Type B pancreatic cell (in vitro differentiated cells): ENCODE measurements at regions not wholly inside any gene's neighbourhood (a gene's known extent, or its start where the extent isn't known, plus 50 kb on each side); places are given as distances from the start of the nearest gene placed in this dataset.

ENCODE experiments used
- DNase-seq: peaks from one replicate; pipeline ENCODE4 v3.0.0; 2021; ENCODE audit warnings: mixed read lengths; ENCODE audit not compliant: unreplicated experiment; ENCODE audit errors: extremely low spot score
- H3K27ac Mint-ChIP-seq: 2 replicates; pipeline ENCODE4 v1.8.0; 2021; ENCODE audit warnings: mild to moderate bottlenecking, mixed read lengths
- H3K27me3 Mint-ChIP-seq: 2 replicates; pipeline ENCODE4 v1.8.0; 2021; ENCODE audit warnings: mixed read lengths
- H3K36me3 Mint-ChIP-seq: 2 replicates; pipeline ENCODE4 v1.8.0; 2021; ENCODE audit warnings: mixed read lengths
- H3K4me1 Mint-ChIP-seq: one replicate; pipeline ENCODE4 v1.8.0; 2021; ENCODE audit warnings: mixed read lengths; ENCODE audit not compliant: unreplicated experiment
- H3K4me3 Mint-ChIP-seq: 2 replicates; pipeline ENCODE4 v1.8.0; 2021; ENCODE audit warnings: mild to moderate bottlenecking, mixed read lengths
- H3K9me3 Mint-ChIP-seq: 2 replicates; pipeline ENCODE4 v1.8.0; 2021; ENCODE audit warnings: mixed read lengths
- TF ChIP-seq, protein P1 (sequence below): fragments of 200-600 bp; sonication (generic); conservative IDR thresholded peaks from 2 replicates; pipeline ENCODE4 v1.5.0; 2021; ENCODE audit warnings: antibody characterized with exemption, mild to moderate bottlenecking

DNA sequence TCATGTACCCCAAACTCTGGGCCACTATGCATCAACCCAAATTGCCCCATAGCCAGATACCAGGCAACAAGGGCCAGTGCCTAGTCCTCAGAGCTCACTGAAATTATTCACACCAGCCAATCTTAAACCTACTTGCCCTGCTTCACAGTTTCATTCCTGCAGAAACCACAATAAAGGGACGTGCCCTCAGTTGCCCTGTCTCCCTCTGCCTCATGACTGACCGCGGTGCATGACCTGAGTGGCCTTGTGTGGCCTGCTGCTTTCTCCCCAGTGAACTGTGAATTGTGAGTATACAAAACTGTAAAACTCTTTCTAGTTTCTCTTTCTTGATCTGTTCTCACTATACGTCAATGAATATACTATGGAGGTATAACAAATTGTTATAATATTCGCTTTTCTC is 490.9 kb upstream of the MIS18BP1 start:
- DNase-seq: no peak
- no peaks in the 10 kb centered on the region for H3K4me1 Mint-ChIP-seq
- H3K4me3 Mint-ChIP-seq: no peak overlapping the region
- H3K9me3 Mint-ChIP-seq: peaks cover 3% of the 10 kb centered on the region
- peak overlapping the region; percentile 17 for H3K27ac Mint-ChIP-seq
- TF ChIP-seq, protein P1, sequence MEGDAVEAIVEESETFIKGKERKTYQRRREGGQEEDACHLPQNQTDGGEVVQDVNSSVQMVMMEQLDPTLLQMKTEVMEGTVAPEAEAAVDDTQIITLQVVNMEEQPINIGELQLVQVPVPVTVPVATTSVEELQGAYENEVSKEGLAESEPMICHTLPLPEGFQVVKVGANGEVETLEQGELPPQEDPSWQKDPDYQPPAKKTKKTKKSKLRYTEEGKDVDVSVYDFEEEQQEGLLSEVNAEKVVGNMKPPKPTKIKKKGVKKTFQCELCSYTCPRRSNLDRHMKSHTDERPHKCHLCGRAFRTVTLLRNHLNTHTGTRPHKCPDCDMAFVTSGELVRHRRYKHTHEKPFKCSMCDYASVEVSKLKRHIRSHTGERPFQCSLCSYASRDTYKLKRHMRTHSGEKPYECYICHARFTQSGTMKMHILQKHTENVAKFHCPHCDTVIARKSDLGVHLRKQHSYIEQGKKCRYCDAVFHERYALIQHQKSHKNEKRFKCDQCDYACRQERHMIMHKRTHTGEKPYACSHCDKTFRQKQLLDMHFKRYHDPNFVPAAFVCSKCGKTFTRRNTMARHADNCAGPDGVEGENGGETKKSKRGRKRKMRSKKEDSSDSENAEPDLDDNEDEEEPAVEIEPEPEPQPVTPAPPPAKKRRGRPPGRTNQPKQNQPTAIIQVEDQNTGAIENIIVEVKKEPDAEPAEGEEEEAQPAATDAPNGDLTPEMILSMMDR: no peak
- no peaks in the 10 kb centered on the region for H3K27me3 Mint-ChIP-seq
- H3K36me3 Mint-ChIP-seq: no peaks in the 10 kb centered on the region

DNA sequence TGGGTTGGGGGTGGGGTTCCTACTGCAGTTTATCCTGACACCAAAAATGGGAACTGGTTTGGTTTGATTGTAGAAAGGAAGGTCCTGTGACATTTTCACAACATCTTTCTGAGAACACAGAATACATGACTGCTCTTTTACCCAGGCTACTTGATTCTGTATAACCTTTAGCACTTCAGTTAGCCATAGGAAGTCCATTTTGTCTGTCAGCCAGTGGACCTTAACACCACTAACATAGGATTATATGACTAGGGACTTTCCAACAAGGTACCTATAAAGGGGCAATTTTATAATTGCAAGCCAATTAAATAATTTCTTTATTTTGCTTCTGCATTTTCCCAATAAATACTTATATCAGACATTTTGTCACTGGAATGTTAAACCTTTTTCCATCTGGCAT is 489.2 kb upstream of the MIS18BP1 start:
- Mint-ChIP-seq H3K4me3 (no peak overlapping the region), H3K27me3 (no peaks in the 10 kb centered on the region), H3K36me3 (no peaks in the 10 kb centered on the region), H3K9me3 (peaks cover 7% of the 10 kb centered on the region), H3K27ac (no peak overlapping the region), H3K4me1 (no peaks in the 10 kb centered on the region)
- no peak for DNase-seq
- TF ChIP-seq, protein P1: no peak

DNA sequence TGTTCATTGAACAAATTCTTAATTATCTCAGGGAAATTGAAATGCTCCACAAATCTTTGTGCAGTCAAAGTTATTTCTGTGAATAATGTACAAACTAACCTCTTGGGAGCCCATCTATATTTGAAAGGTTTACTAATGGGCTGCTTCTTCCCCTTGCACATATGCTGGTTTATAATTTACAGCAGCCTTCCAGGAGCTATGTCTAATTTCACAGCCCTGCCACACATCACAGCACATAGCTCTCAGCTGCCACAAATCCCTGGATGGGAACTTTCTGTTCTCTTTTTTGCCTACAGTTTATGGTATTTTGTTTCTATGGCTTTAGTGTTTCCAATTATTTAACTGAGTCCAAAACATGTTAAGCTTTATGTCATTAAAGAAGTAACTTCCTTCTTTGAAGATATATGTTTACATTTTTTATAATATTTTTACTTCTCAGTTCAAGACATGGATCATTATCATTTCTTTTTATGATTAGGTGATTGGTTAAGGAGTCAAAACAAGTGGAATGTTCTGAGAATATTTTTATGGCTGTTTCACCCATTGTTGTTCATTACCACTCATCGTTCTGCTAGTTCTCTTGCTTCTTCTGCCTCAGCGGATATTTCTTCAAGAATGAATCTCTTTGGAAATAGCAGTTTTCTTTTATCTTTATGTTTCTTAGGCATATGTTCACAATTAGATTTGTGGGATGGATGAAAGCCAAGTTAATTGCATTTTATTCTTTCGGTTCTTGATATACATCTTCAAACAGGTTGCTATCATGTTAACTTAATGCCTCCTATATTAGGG is 475.6 kb upstream of the MIS18BP1 start:
- H3K27ac Mint-ChIP-seq: no peak overlapping the region
- no peaks in the 10 kb centered on the region for H3K9me3 Mint-ChIP-seq
- no peak for DNase-seq
- H3K4me3 Mint-ChIP-seq: no peak overlapping the region
- TF ChIP-seq, protein P1: no peak
- no peaks in the 10 kb centered on the region for H3K36me3 Mint-ChIP-seq
- no peaks in the 10 kb centered on the region for H3K4me1 Mint-ChIP-seq
- H3K27me3 Mint-ChIP-seq: no peaks in the 10 kb centered on the region

DNA sequence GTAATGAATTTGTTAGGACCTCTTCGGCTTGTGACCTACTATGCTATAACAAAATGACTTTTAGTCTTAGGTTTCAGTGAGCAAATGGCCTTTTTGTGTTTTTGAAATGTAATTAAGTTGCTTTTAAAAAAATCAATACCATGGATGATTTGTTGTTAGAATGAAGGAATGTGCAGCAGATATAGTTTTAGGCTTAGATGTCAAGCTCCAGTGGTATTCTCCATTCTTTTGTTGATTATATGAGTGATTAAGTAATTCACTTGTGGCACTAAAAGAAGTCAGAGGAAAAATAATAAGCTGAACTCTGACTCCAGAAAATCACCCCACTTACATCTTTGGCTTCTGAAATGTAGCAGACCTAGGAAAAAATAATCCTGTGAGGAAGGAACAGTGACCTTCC is 474.1 kb upstream of the MIS18BP1 start:
- no peaks in the 10 kb centered on the region for H3K9me3 Mint-ChIP-seq
- no peaks in the 10 kb centered on the region for H3K36me3 Mint-ChIP-seq
- H3K27ac Mint-ChIP-seq: no peak overlapping the region
- TF ChIP-seq, protein P1: no peak
- DNase-seq: no peak
- H3K27me3 Mint-ChIP-seq: peaks cover 3% of the 10 kb centered on the region
- no peaks in the 10 kb centered on the region for H3K4me1 Mint-ChIP-seq
- H3K4me3 Mint-ChIP-seq: no peak overlapping the region

DNA sequence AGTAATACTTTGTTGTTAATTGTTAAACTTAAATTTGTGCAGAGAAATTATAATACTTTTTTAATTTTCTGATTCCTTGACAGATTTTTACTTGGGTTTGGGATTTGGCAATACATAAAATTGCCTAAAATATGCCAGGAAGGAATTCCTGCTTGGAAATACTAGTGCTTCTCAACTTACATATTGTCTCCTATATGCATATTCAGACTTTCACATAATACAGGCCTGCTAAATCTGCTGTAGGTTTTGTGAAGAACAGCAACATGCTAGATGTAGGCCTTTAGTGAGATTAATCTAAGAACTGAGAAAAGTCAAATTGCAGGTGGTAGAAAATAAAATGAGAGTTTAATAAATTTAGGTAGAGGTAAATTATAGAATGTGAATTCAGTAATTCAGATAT is 468.5 kb upstream of the MIS18BP1 start:
- DNase-seq: no peak
- TF ChIP-seq, protein P1: no peak
- Mint-ChIP-seq H3K4me1 (no peaks in the 10 kb centered on the region), H3K9me3 (no peaks in the 10 kb centered on the region), H3K27me3 (peaks cover 5% of the 10 kb centered on the region), H3K36me3 (no peaks in the 10 kb centered on the region), H3K27ac (no peak overlapping the region), H3K4me3 (no peak overlapping the region)
